HG03460 (cell line): ENCODE measurements at regions not wholly inside any gene's neighbourhood (a gene's known extent, or its start where the extent isn't known, plus 50 kb on each side); places are given as distances from the start of the nearest gene placed in this dataset.

ENCODE experiments used
- ATAC-seq: cut with Tn5 transposase; IDR thresholded peaks from one replicate; pipeline ENCODE4 v1.9.1; 2021; ENCODE audit not compliant: unreplicated experiment

DNA sequence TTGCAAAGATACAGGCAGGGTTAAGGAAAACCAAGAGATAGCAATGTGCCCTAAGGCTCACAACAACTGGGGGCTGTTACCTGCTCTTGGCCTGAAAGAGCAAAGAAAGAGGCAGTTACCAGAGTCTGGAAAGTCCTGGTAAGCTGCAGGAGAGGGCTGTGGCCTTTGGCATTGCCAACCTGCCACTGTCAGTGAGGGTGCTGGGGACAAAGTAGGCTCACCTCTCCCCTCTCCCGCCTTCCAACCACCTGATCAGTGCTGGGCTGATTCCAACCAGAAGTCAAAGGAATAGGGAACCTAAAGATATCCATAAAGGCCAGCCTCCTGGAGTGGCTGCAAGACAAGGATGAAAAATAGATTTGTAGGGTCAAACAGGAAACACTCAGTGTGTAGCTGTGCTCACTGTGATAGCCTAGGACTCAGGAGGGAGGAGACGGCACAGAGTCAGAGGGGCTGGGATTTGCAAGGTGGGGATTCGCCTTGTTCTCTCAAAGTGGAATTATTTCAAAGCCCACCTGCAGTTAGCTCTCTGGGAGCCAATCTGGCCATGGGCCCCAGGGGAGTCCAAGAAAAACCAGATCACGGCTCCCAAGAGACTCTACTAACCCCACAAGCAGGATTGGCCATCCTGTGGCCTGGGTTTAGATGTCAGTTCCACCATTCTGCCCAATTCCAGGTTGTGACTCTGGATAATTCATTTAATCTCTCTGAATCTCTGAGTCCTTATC lies 204.0 kb upstream of the BCL6 start:
- no peak for ATAC-seq

GRCh38 chr3:187950671-187951070 lies 203.3 kb upstream of the LPP start:
- no peak for ATAC-seq

GRCh38 chr3:187951452-187952190 lies 202.3 kb upstream of the LPP start:
- no peak for ATAC-seq

DNA sequence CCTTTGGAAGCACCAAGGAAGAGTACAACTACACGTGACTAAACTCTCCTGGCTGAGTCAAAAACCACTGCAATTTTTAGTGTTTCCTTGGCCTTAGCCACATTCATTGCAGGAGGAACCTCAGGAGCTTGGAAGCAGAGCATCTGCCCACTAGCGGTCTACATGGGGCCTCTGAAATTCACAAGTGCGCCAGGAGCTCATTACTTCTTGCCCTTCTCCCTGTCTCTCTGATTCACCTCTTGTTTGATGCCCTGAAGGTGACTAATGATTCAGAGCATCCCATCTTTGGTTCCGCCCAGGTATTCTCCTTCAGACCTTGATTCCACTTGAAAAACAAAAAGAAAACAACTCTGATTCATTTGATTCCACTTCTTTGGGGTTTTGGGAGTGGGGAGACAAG lies 201.1 kb upstream of the LPP start:
- no peak for ATAC-seq

- ATAC-seq, result no peak
Measured at GRCh38 chr3:187954516-187954872, 199.5 kb upstream of the LPP start.

DNA sequence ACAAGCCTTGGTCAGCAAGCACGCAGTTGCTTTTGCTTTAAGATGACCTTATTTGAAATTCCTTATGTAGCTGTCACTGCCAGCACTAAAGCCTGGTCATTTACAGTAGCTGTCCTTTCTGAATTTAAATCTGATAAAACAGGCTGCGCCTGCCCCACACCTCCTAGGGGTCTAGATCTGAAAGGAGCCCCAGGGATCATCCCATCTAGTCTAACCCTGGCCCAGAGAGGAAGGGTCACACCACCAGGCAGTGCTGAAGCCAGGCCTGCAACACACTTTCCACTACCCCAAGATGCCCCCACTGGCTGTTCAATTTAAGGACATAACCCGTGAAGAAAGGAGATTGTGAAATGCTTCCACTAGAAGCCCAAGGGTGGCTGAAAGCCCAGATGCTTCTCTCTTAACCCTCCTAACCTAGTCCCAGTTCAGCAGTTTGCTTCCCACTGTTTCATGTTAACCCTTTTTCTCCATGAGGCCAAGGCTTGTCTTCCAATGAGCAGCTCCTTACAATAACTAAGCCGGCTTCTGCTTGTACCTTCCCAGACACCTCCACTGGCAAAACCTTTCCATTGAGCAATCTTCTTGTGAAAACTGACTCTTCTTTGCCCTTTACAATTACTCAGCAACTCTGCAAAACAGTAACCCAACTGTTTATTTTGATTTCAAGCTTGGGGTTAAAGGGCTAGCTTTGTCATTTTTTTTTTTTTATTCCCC lies 198.9 kb upstream of the LPP start:
- no peak for ATAC-seq

- no peak for ATAC-seq
Measured at GRCh38 chr3:187955587-187955952, 198.4 kb upstream of the LPP start.

DNA sequence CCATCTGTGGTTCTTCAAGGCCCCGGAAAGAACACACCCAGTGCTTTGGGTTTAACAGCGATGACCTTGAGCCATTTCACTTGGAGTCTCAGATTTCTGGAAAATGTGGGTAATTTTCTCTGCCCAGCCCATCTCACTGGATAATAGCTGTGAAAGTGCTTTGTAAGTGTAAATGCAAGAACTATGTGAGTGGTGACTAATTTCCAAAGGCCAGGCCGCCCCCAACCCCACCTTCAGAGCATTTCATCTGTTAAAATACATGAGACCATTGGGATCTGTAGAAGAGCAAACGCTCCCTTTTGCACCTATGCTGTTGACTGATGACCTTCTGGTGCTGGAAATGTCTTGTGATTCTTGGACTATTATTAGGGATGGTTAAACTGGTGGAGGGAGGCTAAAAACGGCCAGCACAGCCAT lies 196.8 kb upstream of the LPP start:
- no peak for ATAC-seq

DNA sequence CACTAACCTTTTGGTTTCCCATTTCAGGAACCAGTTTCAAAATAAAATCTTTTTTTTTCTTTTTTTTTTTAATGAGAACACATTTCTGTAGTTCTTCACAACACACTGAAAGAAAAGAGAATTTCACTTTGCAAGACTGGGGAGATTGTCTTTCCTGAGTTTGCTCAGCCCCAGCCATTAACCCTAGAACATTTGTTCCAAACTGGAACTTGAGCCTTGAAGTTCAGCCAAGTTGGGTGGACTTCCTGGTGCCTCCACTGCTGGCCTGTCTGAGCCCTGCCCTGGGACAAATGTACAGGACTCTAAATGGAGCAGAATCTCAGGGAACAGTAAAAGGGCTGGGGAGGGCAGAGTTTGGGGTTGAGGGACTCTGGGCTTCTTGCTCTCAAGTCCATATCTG lies 196.4 kb upstream of the LPP start:
- ATAC-seq, result no peak

DNA sequence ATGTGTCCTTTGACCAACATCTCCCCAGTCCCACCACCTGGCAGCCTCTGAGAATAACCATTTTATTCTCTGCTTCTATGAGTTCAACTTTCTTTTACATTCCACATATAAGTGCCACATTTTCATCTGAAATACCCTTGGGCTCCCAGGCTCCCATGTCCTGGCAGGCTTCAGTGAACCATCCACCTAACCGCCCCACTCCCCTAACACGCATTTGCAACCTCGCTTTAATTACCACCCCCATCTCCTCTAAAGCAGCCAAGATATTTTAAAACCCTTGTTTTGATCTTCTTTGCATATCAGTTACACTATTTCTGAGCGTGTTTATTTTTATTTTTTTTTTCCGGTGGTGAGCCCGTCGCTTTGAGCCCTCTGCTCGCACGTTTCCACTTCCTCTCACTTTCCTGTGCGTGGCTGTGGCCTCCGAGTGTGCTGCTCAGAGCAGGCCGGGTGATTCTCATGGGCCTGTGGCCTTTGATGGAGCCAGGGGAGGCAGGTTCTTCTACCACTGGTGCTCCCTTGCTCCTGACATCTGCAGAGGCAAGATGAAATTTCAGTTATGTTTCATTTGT lies 195.4 kb upstream of the LPP start:
- no peak for ATAC-seq

- ATAC-seq, result no peak
Measured at GRCh38 chr3:187960820-187961219, 193.1 kb upstream of the LPP start.

- no peak for ATAC-seq
Measured at GRCh38 chr3:187961366-187961765, 192.6 kb upstream of the LPP start.

- no peak for ATAC-seq
Measured at GRCh38 chr3:187963003-187963676, 190.8 kb upstream of the LPP start.

DNA sequence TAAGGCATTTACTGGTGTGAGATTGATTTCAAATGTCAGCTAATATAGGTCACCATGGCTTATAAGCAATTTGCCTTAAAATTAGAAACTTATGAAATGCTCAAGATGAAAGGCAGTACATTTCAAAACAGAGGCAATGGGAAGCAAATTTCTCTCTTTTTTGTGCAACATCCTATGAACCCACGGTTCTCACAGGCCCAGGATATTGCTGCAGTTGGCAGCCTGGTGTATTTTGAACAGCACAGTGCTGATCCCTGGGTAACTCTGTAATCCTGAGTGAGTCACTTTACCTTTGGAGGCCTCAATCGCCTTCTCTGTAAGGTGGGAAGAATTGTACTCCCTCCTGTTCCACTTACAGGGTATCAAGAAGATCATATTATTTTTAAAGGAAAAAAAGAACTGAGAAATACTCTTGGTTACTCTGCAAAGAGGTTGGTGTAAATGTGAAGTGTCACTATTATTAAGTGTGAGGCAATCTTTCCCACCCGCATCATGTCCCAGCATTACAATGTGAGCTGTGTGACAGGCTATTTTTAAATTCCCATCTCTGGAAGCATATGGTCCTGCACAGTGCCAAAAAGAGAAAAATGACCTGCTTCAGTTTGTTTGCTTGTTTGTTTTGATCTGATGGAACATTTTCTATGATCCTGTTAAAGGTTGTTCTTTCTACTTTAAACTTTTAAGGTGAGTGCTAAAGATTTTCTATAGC lies 190.1 kb upstream of the LPP start:
- ATAC-seq, result no peak

GRCh38 chr3:187964760-187965159 lies 189.2 kb upstream of the LPP start:
- ATAC-seq, result no peak

DNA sequence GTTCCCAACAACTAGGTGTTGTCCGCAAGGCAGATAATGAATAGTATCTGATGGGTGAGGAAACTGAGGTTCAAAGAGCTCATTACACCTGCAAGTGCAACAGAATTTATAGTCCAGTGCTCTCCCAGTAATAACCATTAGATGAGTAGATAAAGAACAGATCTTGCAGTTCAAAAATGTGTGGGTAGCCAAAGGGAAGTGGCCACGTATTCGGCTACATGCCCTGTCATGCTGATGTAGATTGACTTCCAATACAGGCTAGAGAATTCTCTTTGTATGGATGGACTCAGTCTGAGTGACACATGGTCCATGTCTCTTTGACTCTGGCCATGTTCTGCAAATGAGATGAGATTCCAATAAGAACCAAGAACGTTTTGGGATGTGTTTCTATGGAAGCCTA lies 187.9 kb upstream of the LPP start:
- no peak for ATAC-seq

DNA sequence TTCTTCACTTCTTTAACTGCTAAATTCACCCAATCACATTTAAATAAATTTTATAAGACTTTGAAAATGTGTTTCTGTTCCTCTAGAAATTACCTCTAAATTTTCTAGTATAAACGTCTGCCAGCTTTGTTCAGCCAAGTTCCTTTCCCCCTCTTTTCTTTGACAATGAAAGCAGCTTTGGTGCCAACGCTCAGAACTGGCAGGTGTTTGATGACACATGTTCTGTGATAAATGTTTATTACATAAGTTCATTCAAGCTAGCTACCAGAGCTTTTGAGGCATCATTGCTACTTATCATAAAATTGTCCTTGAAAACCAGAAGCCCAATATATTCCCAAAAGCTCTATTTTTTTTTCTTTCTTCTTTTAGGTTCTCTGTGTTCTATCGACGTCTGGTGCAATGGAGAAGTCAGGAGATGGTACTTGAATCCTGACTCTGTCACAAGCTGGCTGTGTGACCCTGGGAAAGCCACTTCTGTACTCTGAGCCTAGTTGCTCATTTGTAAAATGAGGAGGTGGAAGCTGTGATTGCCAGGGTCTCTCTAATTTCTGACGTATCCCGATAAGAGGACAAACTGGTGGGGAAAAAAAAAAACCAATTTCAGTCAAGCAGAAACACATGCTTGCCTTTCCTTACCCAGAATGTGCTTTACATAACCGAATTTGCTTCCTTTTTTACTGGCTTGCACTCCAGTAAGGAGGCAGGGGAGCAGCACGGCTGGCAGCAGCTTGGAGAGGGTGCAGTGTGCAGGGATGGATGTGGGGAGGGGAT lies 187.1 kb upstream of the LPP start:
- no peak for ATAC-seq

GRCh38 chr3:187967993-187968392 lies 186.0 kb upstream of the LPP start:
- no peak for ATAC-seq

- ATAC-seq, result no peak
Measured at GRCh38 chr3:187968883-187969580, 184.9 kb upstream of the LPP start.
